HL-60/S4 treated with phorbol 12-myristate 13-acetate at 8.2 ng/mL for 4 days and 3 days (cell line): ENCODE measurements at regions not wholly inside any gene's neighbourhood (a gene's known extent, or its start where the extent isn't known, plus 50 kb on each side); places are given as distances from the start of the nearest gene placed in this dataset.

Experiments
- in situ Hi-C: fragments of 300-500 bp; cut with MboI; formaldehyde crosslinking; loops from 2 replicates; pipeline ENCODE4 v1.15.0; 2022; ENCODE audit warnings: low sequenced_read_pairs

- in situ Hi-C loops, result no loop called here
These were observed 1329.5 kb upstream of the B3GALT2 start for GRCh38 chr1:194515916-194516315.

GRCh38 chr1:194512957-194513356 lies 1326.5 kb upstream of the B3GALT2 start:
- in situ Hi-C loops, result no loop called here

- in situ Hi-C loops, result no loop called here
These were observed 1325.9 kb upstream of the B3GALT2 start for GRCh38 chr1:194512345-194512744.

GRCh38 chr1:194503209-194503608 lies 1316.8 kb upstream of the B3GALT2 start:
- in situ Hi-C loops, result no loop called here

- in situ Hi-C loops, result no loop called here
These were observed 1309.0 kb upstream of the B3GALT2 start for GRCh38 chr1:194495434-194495833.

- in situ Hi-C loops, result no loop called here
These were observed 1300.8 kb upstream of the B3GALT2 start for GRCh38 chr1:194487172-194487571.

GRCh38 chr1:194485432-194485831 lies 1299.0 kb upstream of the B3GALT2 start:
- in situ Hi-C loops, result no loop called here

GRCh38 chr1:194478731-194479130 lies 1292.3 kb upstream of the B3GALT2 start:
- in situ Hi-C loops, result no loop called here

GRCh38 chr1:194477908-194478307 lies 1291.5 kb upstream of the B3GALT2 start:
- in situ Hi-C loops, result no loop called here

- in situ Hi-C loops, result no loop called here
These were observed 1290.5 kb upstream of the B3GALT2 start for GRCh38 chr1:194476872-194477271.

- in situ Hi-C loops, result no loop called here
These were observed 1289.9 kb upstream of the B3GALT2 start for GRCh38 chr1:194476351-194476750.

- in situ Hi-C loops, result no loop called here
These were observed 1288.3 kb upstream of the B3GALT2 start for GRCh38 chr1:194474701-194475100.

GRCh38 chr1:194473766-194474165 lies 1287.4 kb upstream of the B3GALT2 start:
- in situ Hi-C loops, result no loop called here

- in situ Hi-C loops, result no loop called here
These were observed 1282.9 kb upstream of the B3GALT2 start for GRCh38 chr1:194469282-194469681.

GRCh38 chr1:194466706-194467105 lies 1280.3 kb upstream of the B3GALT2 start:
- in situ Hi-C loops, result no loop called here

- in situ Hi-C loops, result no loop called here
These were observed 1261.2 kb upstream of the B3GALT2 start for GRCh38 chr1:194447636-194448035.

- in situ Hi-C loops, result no loop called here
These were observed 1258.8 kb upstream of the B3GALT2 start for GRCh38 chr1:194445244-194445643.

- in situ Hi-C loops, result no loop called here
These were observed 1256.6 kb upstream of the B3GALT2 start for GRCh38 chr1:194442901-194443575.

- in situ Hi-C loops, result no loop called here
These were observed 1250.7 kb upstream of the B3GALT2 start for GRCh38 chr1:194437135-194437534.

- in situ Hi-C loops, result no loop called here
These were observed 1244.7 kb upstream of the B3GALT2 start for GRCh38 chr1:194431121-194431520.

- in situ Hi-C loops, result no loop called here
These were observed 1234.3 kb upstream of the B3GALT2 start for GRCh38 chr1:194420706-194421105.

- in situ Hi-C loops, result no loop called here
These were observed 1233.3 kb upstream of the B3GALT2 start for GRCh38 chr1:194419721-194420120.

GRCh38 chr1:194410756-194411155 lies 1224.3 kb upstream of the B3GALT2 start:
- in situ Hi-C loops, result no loop called here
